ENCODE measurements at regions not wholly inside any gene's neighbourhood (a gene's known extent, or its start where the extent isn't known, plus 50 kb on each side); places are given as distances from the start of the nearest gene placed in this dataset.
"Not testable (repeated sequence)": the region's sequence is repeated elsewhere in the genome, so short reads cannot be mapped to it uniquely, and the experiment has no call there.

- no peak for DNase-seq
Observed at GRCh38 chr2:139685090-139685983, 905.1 kb upstream of the NXPH2 start.

- DNase-seq, result no peak
Observed at GRCh38 chr2:139684286-139684860, 904.2 kb upstream of the NXPH2 start.

- no peak for DNase-seq
Observed at GRCh38 chr2:139674577-139674976, 894.4 kb upstream of the NXPH2 start.

GRCh38 chr2:139673447-139673846 is 893.3 kb upstream of the NXPH2 start:
- not testable (repeated sequence) for DNase-seq

- no peak for DNase-seq
Observed at GRCh38 chr2:139669675-139670074, 889.5 kb upstream of the NXPH2 start.

- DNase-seq, result no peak
Observed at GRCh38 chr2:139652385-139652784, 872.2 kb upstream of the NXPH2 start.

- DNase-seq, result no peak
Observed at GRCh38 chr2:139645617-139646016, 865.4 kb upstream of the NXPH2 start.

GRCh38 chr2:139643139-139643538 is 862.9 kb upstream of the NXPH2 start:
- no peak for DNase-seq

GRCh38 chr2:139631966-139632365 is 851.8 kb upstream of the NXPH2 start:
- no peak for DNase-seq

- no peak for DNase-seq
Observed at GRCh38 chr2:139628931-139629330, 848.7 kb upstream of the NXPH2 start.

- no peak for DNase-seq
Observed at GRCh38 chr2:139626128-139626527, 845.9 kb upstream of the NXPH2 start.

GRCh38 chr2:139622691-139623090 is 842.5 kb upstream of the NXPH2 start:
- DNase-seq, result no peak

GRCh38 chr2:139617747-139618146 is 837.6 kb upstream of the NXPH2 start:
- DNase-seq, result no peak

- peak; percentile 69 for DNase-seq
Observed at GRCh38 chr2:139613264-139613663, 833.1 kb upstream of the NXPH2 start.

- DNase-seq, result no peak
Observed at GRCh38 chr2:139610512-139610911, 830.3 kb upstream of the NXPH2 start.

GRCh38 chr2:139609109-139609508 is 828.9 kb upstream of the NXPH2 start:
- DNase-seq, result no peak

GRCh38 chr2:139605668-139606067 is 825.5 kb upstream of the NXPH2 start:
- no peak for DNase-seq

- DNase-seq, result no peak
Observed at GRCh38 chr2:139600166-139600565, 820.0 kb upstream of the NXPH2 start.

GRCh38 chr2:139585101-139585500 is 804.9 kb upstream of the NXPH2 start:
- no peak for DNase-seq

GRCh38 chr2:139574371-139574770 is 794.2 kb upstream of the NXPH2 start:
- DNase-seq, result no peak

- DNase-seq, result no peak
Observed at GRCh38 chr2:139556789-139557188, 776.6 kb upstream of the NXPH2 start.

GRCh38 chr2:139550873-139551272 is 770.7 kb upstream of the NXPH2 start:
- no peak for DNase-seq

- no peak for DNase-seq
Observed at GRCh38 chr2:139550341-139550740, 770.2 kb upstream of the NXPH2 start.

- DNase-seq, result no peak
Observed at GRCh38 chr2:139544186-139544851, 764.1 kb upstream of the NXPH2 start.

Data from NCI-H1105 (cell line).